ENCODE measurements at regions not wholly inside any gene's neighbourhood (a gene's known extent, or its start where the extent isn't known, plus 50 kb on each side); places are given as distances from the start of the nearest gene placed in this dataset.

GRCh38 chr3:56867671-56868070 is 65.9 kb upstream of the ARHGEF3 start:
- TF ChIP-seq CTCF (IDR thresholded peaks at IDR 0.05) = no peak
- TF ChIP-seq POLR2A (IDR thresholded peaks at IDR 0.05) = no peak

Measured in adrenal gland (tissue), 5 donors.